Esophagus squamous epithelium (tissue), 4 donors: ENCODE measurements at regions not wholly inside any gene's neighbourhood (a gene's known extent, or its start where the extent isn't known, plus 50 kb on each side); places are given as distances from the start of the nearest gene placed in this dataset.

Source experiments
- CTCF ChIP-seq, 6 experiments: fragments of 450-650 bp in 4 of 6; fragments of 200-600 bp in 2 of 6; sonication (generic) in 2 of 6; IDR thresholded peaks; one replicate each; pipeline ENCODE4 v1.5.1; 2016 to 2019; ENCODE audit warnings: antibody characterized with exemption in 6 of 6, mild to moderate bottlenecking in 4 of 6, moderate library complexity in 4 of 6
- POLR2A ChIP-seq, 4 donors: fragments of 450-650 bp; IDR thresholded peaks; one replicate each; pipeline ENCODE4 v1.6.1; 2017; ENCODE audit warnings: antibody characterized with exemption in 4 of 4, mild to moderate bottlenecking in 4 of 4, moderate library complexity in 3 of 4

- no peak for TF ChIP-seq CTCF (IDR thresholded peaks at IDR 0.05)
- no peak for TF ChIP-seq POLR2A (IDR thresholded peaks at IDR 0.05)
Measured at GRCh38 chr19:27780367-27781075, 1432.4 kb downstream of the UQCRFS1 start.
